OCI-LY1 (cell line): ENCODE measurements at regions not wholly inside any gene's neighbourhood (a gene's known extent, or its start where the extent isn't known, plus 50 kb on each side); places are given as distances from the start of the nearest gene placed in this dataset.

Source experiments
- CTCF ChIP-seq: fragments of 200-600 bp; sonication (generic), shearing (Covaris generic); IDR thresholded peaks from 2 replicates; pipeline ENCODE4 v1.5.1; 2017; ENCODE audit warnings: mild to moderate bottlenecking, antibody characterized with exemption, low read length, moderate library complexity, mixed read lengths
- EZH2 ChIP-seq: fragments of 200-600 bp; sonication (generic), shearing (Covaris generic); IDR thresholded peaks from 2 replicates; pipeline ENCODE4 v1.8.0; 2017; ENCODE audit warnings: borderline replicate concordance, mixed run types, mild to moderate bottlenecking, antibody characterized with exemption, low read length, moderate library complexity, mixed read lengths

- TF ChIP-seq EZH2 (no peak), CTCF (no peak)
Observed at GRCh38 chr2:179352181-179352580, 87.5 kb upstream of the SESTD1 start.
